ENCODE measurements at regions not wholly inside any gene's neighbourhood (a gene's known extent, or its start where the extent isn't known, plus 50 kb on each side); places are given as distances from the start of the nearest gene placed in this dataset.

DNA sequence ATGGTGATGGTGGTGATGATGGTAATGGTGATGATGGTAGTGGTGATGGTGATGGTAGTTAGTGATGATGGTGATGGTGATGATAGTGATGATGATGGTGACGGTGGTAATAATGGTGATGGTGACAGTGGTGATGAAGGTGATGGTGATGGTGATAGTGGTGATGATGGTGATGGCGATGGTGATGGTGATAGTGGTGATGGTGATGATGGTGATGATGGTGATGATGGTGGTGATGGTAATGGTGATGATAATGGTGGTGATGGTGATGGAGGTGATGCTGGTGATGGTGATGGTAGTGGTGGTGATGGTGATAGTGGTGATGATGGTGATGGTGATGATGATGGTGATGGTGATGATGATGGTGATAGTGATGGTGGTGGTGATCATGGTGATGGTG lies 148.7 kb upstream of the TNRC6C start:
- no peak for DNase-seq

DNA sequence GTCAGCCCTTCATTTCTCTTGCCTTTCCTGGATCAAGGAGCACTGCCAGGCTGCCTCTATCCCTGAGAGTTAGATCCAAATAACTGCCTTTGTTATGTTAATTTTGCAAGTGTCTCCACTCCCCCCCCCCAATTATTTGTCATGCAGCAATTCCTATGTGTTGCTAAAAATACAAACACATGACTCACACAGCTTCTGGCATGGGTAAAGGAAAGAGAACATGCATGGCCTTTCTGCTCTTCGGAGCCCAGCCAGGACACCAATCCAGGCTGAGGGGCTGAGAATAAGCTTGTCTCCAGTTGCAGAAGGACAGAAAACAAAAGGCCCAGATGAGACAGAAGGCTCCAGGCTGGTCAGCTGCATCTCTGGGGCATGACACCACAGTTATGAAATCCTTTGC lies 148.0 kb upstream of the TNRC6C start:
- no peak for DNase-seq

DNA sequence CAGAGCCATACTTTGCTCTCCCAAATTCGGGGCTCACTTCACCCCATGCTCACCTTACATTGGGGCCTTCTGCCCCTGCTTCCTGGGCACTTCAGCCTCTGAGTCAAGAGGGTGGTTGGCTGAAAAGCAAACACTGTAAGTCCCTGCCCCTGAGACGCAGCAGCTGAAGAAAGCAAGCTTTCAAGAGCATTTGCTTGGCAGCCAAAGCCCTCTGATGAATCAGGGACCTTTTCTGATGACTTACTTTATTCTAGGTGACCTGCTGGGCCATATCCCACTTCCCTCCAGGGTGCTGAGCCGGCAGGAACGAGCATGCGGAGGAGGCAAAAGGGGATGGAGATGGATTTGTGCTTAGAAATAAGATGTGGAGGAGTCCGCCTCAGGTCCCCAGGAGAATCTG lies 147.0 kb upstream of the TNRC6C start:
- DNase-seq: no peak

DNA sequence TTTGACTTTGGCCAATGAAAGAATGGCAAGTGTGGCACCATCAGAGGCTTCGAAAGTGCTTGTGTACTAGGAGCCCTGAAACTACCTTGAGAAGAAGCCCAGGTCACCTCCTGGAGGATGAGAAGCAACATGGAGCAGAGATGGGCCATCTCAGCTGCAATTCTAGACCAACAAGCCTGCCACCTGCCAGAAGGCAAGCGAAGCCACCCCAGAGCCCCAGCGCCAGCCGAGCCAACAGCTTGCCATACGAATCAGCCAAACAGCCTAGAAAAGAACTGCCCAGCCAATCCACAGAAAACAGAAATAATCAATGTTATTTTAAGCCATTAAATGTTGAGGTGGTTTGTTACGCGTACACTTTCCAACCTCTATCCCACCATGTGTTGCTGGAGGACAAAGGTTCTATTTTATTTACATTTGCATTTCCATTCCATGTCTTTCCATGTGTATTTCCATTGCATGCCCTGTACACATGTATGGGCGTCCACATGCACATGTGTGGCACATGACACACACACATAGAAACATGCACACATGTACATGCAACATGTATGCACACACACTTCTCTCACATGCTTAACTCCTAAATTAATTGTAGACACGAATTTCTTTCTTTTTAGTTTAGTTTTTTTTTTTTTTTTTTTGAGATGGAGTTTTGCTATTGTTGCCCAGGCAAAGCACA lies 144.3 kb upstream of the TNRC6C start:
- DNase-seq: no peak

DNA sequence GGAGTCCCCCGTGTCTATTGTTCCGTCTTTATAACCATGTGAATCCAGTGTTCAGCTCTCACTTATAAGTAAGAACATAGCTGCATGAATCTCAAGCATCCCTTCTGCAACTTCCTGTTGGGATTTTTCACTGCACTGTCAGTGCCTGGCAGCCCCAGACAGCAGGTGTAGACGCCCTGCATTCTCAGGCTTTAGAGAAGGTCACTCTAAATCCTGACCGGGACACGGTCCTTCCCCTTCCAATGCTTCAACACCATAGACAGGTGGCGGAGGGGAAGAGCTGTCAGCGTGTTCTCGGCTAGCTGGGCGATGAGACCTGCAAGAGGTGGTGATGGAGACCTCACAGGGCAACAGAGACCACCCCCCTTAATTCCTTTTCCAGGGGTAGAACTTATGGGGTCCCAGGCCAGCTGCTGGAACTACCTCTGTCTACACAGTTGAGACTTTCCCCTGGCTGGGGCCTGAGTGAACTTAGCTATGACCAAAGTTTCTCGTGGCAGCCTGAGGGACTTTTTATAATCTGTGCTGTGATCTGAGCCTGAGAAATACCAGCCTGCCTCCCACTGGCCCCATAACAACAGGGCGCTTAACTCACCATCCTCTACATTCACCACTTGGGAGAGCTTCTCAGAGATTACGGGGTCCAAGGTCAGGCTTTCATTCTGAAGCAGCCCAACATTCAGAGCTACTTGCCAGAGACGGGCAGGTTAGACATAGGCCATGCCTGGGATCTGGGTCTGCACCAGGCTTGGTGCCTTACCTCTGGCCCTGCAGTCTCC lies 143.2 kb upstream of the TNRC6C start:
- no peak for DNase-seq

DNA sequence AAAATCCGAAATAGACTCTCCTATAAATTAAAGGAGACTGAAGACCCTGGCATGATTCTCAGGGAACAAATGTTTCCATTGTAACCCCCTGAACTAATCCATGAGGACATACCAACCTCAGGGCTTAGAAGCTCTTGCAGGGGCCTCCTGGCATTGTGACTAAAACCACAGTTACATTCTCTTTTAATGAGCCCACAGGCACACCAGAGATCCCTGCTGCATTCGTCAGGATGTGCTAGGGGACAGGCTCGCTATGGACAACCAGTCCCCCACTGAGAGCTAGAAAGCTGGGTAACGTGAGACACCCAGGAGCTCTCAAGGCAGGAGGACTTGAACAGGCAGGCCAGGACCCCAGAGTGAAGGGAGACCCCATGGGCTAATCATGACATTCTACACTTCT lies 140.6 kb upstream of the TNRC6C start:
- DNase-seq: no peak

DNA sequence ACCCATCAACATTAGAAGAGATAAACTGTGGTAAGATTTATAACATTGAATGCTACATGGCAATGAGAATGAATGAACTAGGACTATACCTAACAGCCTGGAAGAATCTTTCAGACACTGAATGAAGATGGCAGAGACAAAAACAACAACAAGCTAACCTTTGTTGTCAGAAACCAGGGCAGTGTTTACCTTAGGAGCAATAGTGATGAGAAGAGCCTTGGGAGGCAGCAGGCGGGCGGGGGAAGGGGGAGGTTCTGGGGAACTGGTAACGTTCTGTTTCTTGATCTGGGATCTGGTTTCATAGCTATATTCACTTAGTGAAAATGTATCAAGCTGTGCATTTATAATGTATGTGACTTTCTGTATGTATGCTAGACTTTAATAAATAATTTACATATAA lies 139.0 kb upstream of the TNRC6C start:
- no peak for DNase-seq

DNA sequence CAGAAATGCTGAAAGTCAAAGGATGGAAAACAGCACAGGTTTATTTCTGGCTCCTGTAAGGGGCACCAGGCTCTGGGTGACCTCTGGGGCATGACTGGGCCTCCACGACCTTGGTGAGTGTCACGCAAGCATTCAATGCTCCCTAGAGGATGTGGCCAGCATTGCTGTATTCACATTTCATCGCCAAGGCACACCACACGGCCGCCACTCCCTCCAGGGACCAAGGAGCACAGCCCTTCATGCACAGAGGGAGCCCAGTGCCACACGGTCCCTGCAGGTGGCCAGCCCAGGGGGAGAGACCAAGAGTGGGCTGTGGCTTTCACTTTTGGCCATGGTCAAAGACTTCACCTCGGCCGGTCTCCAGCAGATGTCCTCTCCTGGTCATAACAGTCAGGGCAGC lies 137.4 kb upstream of the TNRC6C start:
- DNase-seq: no peak

DNA sequence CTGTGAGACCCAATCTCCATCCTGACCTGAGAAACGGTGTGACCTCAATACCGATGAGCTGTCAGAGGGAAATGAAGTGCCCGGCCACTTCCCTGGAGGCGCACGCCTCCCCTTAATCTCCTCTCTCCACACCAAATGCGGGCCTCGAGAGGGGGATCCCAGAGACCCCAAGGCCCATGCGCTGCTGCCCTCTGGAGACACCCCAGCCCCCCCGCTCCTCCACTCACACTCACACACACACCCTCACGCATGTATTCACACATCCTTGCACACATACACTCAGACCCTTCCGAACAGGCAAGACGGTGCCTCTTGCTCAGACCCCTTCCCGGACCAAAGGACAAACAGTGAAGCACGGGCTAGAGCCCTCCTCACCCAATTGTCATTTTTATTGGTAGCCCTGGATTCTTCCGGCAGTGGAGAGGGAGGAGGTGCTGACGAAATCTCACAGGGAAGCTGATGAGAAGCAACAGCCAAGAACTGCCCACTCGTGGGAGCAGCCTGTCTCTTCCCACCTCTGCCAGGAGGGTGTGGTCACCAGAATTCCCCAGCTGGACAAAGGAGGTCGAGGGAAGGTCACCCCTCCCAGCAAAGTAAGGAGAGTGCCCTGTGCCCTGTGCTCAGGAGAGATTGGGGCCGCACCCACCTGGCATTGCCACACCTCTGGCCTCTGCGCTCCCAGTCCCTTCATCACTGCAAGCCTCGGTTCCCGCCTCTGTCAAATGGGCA lies 136.0 kb upstream of the TNRC6C start:
- DNase-seq: no peak

DNA sequence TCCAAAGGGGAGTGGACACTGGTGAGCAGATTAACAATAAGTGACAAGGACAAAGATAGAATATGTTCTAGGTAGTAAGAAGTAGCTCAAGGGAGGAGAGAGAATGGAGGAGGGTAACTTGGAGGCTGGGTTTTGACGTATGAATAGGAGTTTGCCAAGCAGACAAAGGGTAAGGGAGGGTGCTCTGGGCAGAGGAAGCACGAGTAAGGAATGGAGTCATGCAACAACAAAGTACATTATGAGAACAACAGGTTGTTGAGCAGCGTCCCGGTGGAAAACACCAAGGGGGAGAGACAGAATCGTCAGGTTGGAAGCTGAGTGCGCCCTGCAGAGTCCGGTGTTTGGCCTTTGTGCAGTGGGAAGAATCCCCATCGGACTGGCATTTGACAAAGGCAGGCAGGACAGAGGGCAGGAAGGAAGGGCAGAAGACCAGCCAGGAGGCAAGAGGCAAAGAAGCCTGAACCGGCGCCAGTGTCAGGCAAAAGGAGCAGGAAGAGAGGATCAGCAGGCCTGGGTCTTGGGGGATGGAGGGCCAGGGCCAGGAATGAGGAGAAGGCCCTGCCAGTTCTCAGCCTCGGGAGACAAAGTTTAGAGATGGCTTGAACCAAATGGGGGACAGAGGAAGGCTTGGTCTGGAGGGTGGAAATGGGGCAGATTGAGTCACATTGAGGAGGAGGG lies 134.3 kb upstream of the TNRC6C start:
- DNase-seq: no peak

DNA sequence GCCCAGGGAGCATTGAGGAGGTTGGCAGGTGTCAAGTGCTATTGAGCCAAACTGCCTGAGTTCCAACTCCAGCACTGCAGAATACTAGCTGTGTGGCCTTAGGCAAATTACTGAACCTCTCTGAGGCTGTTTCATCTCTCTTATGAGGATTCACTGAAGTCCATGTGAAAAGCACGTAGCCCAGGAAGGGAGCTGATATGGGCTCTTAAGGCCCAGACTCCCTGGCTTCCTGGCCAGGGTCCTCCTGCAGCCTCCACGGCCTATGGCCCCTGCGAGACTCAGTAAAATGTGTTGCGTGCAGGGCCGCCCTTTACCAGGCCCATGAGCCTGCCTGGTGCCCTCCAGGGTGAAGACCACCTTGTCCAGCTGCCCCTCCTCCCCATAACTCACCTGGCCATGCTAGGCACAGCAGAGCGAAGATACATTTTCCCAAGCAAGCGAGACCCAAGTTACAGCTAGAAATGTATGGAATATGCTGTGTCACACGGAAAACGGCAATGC lies 133.7 kb upstream of the TNRC6C start:
- DNase-seq: no peak

DNA sequence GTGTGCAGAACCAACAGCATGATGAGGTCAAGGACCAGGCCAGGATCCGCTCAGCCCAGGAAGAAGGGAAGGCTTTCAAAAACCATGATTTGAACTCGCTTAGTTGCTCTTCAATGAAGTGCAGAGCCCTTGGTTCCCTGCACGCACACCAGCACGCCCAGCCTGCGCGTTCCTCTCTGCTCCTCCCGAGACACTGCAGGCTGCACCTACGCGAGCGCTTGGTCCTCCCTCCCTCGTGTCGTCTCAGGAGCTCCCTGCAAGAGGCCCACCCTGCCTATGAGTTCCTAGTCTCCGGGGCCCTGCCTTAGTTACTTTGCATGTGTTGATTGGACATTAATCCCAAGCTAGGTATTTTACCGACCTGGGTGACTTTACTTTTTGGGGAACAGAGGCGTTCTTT lies 132.9 kb upstream of the TNRC6C start:
- DNase-seq: no peak

DNA sequence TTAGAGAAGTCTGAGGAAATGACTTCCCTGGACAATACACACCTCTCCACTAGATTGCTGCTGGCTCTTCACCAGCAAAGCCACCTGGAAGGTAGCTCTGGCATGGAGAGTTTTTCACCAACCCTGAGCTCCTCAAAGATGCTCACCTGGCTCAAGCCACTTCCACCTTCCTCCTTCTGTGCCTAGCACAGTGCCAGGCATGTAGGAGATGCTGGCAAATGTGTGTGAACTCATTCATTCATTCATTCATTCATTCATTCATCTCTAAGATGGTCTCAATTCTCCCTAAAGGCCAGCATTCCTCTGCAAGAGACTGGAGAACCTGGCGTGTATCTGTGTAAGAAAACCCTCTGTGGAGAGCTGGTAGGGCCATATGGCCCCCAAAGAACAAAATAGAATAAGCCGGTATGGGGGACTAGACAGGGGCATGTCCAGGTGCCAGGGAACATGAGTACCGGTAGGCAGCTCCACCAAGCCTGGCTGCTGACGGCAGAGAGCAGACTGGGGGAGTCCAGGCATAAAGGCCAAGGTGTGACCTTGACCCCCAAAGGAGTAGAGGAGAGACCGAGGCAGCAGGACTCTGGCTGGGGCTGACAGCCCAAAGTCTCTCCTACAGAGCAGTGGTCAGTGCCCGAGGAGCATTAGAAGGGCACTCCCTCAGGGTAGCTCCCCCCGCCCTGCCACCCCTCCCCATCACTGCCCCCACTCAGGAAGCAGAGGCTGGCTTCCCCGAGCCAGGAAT lies 132.2 kb upstream of the TNRC6C start:
- no peak for DNase-seq

DNA sequence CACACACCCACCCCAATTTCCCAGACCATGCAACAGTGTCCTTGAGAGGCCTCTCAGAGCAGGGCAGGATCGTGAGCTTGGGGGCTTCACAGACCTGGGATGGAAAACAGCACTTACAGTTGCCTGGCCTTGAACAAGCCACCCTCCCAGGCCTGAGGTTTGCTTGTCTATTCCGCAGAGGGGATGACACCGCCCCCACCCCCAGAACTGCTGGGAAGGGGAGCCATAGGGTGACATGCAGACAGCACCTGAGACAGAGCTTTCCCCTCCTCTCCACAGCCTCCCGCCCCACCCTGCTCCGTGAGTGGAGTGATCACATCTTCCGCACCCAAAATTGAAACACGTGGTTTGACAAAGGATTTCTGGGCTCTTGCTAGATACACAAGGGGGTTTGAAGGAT lies 131.5 kb upstream of the TNRC6C start:
- no peak for DNase-seq

DNA sequence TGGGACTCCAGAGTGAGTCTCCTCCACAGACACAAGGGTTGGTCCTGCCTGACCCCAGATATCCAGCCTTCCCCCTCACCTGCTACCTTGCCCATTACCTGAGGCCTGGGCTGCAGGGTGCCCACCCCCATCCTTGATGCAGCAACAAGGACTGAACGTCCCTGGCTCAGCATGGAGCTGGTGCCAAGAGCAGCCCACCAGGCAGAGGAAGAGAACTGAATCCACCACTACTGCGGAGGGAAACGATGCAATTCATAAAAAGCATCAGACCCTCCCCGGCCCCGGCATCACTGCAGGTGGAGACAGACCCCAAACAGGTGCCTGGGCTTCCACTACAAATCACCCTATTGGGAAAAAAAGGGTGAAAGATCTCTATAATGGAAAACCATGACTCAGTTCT lies 131.0 kb upstream of the TNRC6C start:
- DNase-seq: no peak

DNA sequence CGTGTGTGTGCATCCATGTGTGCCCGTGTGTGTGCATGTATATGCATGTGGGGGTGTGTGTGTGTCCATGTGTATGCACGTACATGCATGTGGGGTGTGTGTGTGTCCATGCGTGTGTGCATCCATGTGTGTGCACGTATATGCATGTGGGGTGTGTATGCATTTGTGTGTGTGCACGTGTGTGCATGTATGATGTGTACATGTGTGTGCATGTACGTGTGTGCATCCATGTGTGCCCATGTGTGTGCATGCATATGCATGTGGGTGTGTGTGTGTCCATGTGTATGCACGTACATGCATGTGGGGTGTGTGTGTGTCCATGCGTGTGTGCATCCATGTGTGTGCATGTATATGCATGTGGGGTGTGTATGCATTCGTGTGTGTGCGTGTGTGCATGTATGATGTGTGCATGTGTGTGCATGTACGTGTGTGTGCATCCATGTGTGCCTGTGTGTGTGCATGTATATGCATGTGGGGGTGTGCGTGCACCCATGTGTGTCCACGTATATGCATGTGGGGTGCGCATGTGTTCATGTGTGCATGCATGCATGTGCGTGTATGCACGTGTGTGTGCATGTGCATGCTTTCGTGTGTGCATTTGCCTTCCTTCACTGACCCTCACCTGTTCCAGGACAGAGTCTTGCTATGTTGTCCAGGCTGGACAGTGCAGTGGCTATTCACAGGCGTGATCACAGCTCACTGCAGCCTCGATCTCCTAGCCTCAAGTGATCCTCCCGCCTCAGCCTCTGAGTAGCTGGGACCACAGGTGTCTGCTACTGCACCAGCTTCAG lies 129.6 kb upstream of the TNRC6C start:
- no peak for DNase-seq

DNA sequence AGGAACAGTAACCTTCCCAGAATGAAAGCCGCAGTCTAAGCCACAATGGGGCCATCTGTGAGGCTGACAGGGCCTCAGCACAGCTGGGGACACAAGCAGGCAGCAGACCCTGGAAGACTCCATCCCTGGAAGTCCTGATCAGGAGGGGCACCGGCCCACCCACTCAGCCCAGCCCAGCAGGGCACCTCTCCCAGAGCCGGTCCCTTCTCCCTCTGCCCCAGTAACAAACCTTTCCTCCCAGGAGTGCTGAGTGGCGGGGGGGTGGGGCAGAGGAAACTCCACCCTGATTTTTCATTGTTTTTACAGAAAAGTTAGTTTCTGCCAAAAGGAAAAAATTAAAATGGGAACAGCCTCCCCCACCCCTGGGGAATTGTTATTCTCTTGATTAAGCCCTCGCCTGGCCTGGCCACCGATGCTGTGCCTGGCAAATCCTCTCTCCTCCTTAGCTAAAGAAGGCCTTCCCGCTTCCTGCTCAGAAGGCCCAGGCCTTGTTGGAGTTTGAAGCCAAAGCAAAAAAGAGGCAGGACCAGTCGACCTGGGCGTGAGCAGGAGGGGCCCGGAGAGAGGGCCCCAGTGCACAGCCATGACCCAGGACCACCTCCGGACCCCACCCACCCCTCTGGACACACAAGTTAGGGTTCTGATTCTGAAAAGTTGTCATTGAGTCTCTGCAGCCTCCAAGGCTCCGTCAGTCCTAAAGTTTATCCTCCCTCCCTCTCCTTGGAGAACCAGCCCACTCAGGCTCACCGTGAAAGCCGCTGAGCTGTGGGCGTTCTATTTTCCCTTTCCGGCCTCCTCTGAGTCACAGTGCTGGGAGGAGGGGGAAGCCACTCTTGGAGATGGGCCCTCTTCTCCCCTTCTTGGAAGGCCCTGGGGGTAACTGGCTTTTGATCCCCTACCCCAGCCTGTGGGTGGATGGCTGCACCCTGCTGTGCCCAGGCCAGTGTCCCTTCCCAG lies 128.4 kb upstream of the TNRC6C start:
- no peak for DNase-seq

DNA sequence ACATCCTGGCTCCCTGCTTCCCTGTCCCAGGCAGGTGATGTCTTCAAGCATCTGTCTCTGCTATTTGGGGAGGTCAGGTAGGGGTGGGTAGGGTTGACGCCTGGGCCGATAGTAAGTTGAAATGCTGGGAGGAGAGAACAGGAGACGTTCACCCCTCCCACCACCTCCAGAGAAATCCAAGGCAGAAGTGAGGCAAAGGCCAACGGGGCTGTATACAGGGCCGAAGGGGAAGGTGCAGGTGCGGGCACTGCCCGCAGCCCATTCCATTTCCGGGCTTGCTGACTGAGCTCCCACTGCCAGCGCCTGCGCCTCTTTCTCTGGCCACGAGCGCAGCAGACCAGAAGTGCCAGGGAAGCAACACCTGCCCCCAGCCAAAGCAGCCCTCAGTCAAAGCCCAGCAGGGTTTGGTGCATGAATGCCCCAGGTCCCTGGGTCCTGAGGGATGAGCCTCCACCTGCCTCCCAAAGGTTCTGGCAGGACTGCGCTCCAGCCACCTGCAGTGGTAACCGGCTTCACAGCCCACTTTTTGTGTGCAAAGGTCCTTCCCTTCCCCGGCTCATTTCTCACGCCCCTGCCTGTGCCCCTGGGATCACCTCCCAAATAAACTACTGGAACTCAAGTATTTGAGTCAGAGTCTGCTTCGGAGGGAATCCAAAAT lies 127.6 kb upstream of the TNRC6C start:
- DNase-seq: no peak

DNA sequence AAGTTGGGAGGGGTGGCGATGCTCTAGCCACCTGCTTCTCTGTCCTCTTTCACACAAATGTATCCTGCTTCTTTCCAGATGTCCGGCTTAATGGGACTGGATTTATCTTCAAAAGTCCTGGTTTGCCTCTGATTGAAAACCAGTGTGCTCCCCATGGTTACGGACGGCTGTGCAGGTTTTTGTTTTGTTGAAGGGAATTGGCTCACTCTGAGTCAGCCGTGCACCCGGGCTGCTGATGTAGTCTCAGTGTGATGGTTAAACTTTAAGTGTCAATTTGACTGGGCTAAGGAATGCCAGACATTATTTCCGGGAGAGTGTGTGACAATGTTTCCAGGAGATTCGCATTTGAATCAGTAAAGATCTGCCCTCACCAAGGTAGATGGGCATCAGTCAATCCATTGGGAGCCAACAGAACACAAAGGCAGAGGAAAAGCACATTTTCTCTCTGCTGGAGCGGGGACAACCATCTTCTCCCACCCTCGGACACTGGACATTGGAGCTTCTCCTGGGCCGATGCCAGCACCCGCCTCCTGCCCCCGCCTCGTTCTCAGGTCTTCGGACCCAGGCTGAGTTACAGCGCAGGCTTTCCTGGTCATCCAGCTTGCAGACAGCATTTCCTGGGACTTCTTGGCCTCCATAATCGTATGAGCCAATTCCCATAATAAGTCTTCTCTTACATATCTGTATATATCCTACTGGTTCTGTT lies 126.9 kb upstream of the TNRC6C start:
- no peak for DNase-seq
